H9 (cell line): ENCODE measurements at regions not wholly inside any gene's neighbourhood (a gene's known extent, or its start where the extent isn't known, plus 50 kb on each side); places are given as distances from the start of the nearest gene placed in this dataset.

Source experiments
- DNase-seq: peaks from one replicate; pipeline ENCODE4 v3.0.0-alpha.2; 2017
- H2AFZ ChIP-seq: one replicate; pipeline ENCODE4 v1.6.1; 2013; ENCODE audit warnings: mild to moderate bottlenecking, low read length, control low read depth, moderate library complexity
- H2AK5ac ChIP-seq: 2 replicates; pipeline ENCODE4 v1.6.1; 2013; ENCODE audit warnings: low read length, control low read depth, mixed read lengths; ENCODE audit not compliant: insufficient read length
- H2BK120ac ChIP-seq: one replicate; pipeline ENCODE4 v1.6.1; 2013; ENCODE audit warnings: low read depth, mild to moderate bottlenecking, low read length, control low read depth, inconsistent platforms; ENCODE audit not compliant: poor library complexity, severe bottlenecking
- H2BK12ac ChIP-seq: 2 replicates; pipeline ENCODE4 v1.6.1; 2013; ENCODE audit warnings: low read length, control low read depth, mixed read lengths, low read depth; ENCODE audit not compliant: insufficient read length
- H2BK15ac ChIP-seq: 2 replicates; pipeline ENCODE4 v1.6.1; 2013; ENCODE audit warnings: low read depth, low read length, control low read depth
- H2BK20ac ChIP-seq: one replicate; pipeline ENCODE4 v1.6.1; 2013; ENCODE audit warnings: low read depth, mild to moderate bottlenecking, low read length, control low read depth, inconsistent platforms; ENCODE audit not compliant: poor library complexity, severe bottlenecking
- H2BK5ac ChIP-seq: 2 replicates; pipeline ENCODE4 v1.6.1; 2013; ENCODE audit warnings: low read length, control low read depth, mixed read lengths; ENCODE audit not compliant: insufficient read length
- H3K14ac ChIP-seq: 2 replicates; pipeline ENCODE4 v1.6.1; 2013; ENCODE audit warnings: low read length, control low read depth; ENCODE audit not compliant: insufficient read depth
- H3K18ac ChIP-seq: 2 replicates; pipeline ENCODE4 v1.6.1; 2013; ENCODE audit warnings: low read depth, mild to moderate bottlenecking, mixed read lengths, low read length, control low read depth; ENCODE audit not compliant: insufficient read length
- H3K23ac ChIP-seq: 2 replicates; pipeline ENCODE4 v1.6.1; 2013; ENCODE audit warnings: low read length, control low read depth, mixed read lengths, low read depth; ENCODE audit not compliant: insufficient read length
- H3K23me2 ChIP-seq: 2 replicates; pipeline ENCODE4 v1.6.1; 2013; ENCODE audit warnings: low read depth, mild to moderate bottlenecking, mixed read lengths, low read length, control low read depth; ENCODE audit not compliant: insufficient read length, poor library complexity, severe bottlenecking
- H3K27ac ChIP-seq: 2 replicates; pipeline ENCODE4 v1.5.1; 2013; ENCODE audit warnings: low read length, control low read depth, mixed read lengths, low read depth; ENCODE audit not compliant: insufficient read length
- H3K27me3 ChIP-seq: 2 replicates; pipeline ENCODE4 v1.6.1; 2013; ENCODE audit warnings: low read length, control low read depth, inconsistent platforms; ENCODE audit not compliant: insufficient read depth
- H3K4ac ChIP-seq: 2 replicates; pipeline ENCODE4 v1.6.1; 2013; ENCODE audit warnings: low read depth, mild to moderate bottlenecking, control low read depth, inconsistent platforms, low read length, moderate library complexity
- H3K4me1 ChIP-seq: 2 replicates; pipeline ENCODE4 v1.6.1; 2013; ENCODE audit warnings: low read length, control low read depth, inconsistent platforms; ENCODE audit not compliant: insufficient read depth
- H3K4me2 ChIP-seq: 2 replicates; pipeline ENCODE4 v1.6.1; 2013; ENCODE audit warnings: low read length, control low read depth, mixed read lengths; ENCODE audit not compliant: insufficient read length, insufficient read depth
- H3K56ac ChIP-seq: 2 replicates; pipeline ENCODE4 v1.6.1; 2013; ENCODE audit warnings: low read depth, mild to moderate bottlenecking, mixed read lengths, low read length, control low read depth; ENCODE audit not compliant: insufficient read length
- H3K79me1 ChIP-seq: 2 replicates; pipeline ENCODE4 v1.6.1; 2013; ENCODE audit warnings: low read depth, mild to moderate bottlenecking, moderate library complexity, low read length, control low read depth, inconsistent platforms; ENCODE audit not compliant: insufficient read depth, poor library complexity, severe bottlenecking
- H3K79me2 ChIP-seq: 2 replicates; pipeline ENCODE4 v1.6.1; 2013; ENCODE audit warnings: low read length, control low read depth, inconsistent platforms; ENCODE audit not compliant: insufficient read depth
- H3K9ac ChIP-seq: 2 replicates; pipeline ENCODE4 v1.6.1; 2013; ENCODE audit warnings: low read length, control low read depth, mixed read lengths; ENCODE audit not compliant: insufficient read length; ENCODE audit errors: extremely low read depth
- H3K9me3 ChIP-seq: one replicate; pipeline ENCODE4 v1.6.1; 2013; ENCODE audit warnings: low read depth, low read length, inconsistent platforms; ENCODE audit not compliant: control insufficient read depth
- H3T11ph ChIP-seq: one replicate; pipeline ENCODE4 v1.6.1; 2013; ENCODE audit warnings: mild to moderate bottlenecking, low read length, control low read depth, inconsistent platforms
- H4K20me1 ChIP-seq: one replicate; pipeline ENCODE4 v1.6.1; 2013; ENCODE audit not compliant: control insufficient read depth, insufficient read length, insufficient read depth
- H4K5ac ChIP-seq: 2 replicates; pipeline ENCODE4 v1.6.1; 2013; ENCODE audit warnings: low read depth, mild to moderate bottlenecking, mixed read lengths, low read length, control low read depth; ENCODE audit not compliant: insufficient read length
- H4K8ac ChIP-seq: replicated peaks from 2 replicates; pipeline ENCODE4 v1.6.1; 2013; ENCODE audit warnings: low read length, control low read depth, mixed read lengths, low read depth; ENCODE audit not compliant: insufficient read length
- H4K91ac ChIP-seq: 2 replicates; pipeline ENCODE4 v1.6.1; 2013; ENCODE audit warnings: low read depth, mild to moderate bottlenecking, moderate library complexity, mixed read lengths, low read length, control low read depth; ENCODE audit not compliant: insufficient read length
- H3K27ac Mint-ChIP-seq, 3 experiments: 2 replicates in 2 of 3; 3 replicates in 1 of 3; pipeline ENCODE4 v1.8.0; 2020 to 2021; ENCODE audit warnings: mixed read lengths in 3 of 3, mild to moderate bottlenecking in 1 of 3, moderate library complexity in 1 of 3
- H3K27me3 Mint-ChIP-seq: 2 replicates; pipeline ENCODE4 v1.8.0; 2021; ENCODE audit warnings: low read depth, mild to moderate bottlenecking, moderate library complexity, mixed read lengths
- H3K36me3 Mint-ChIP-seq, 3 experiments: 2 replicates in 2 of 3; 3 replicates in 1 of 3; pipeline ENCODE4 v1.8.0; 2020 to 2021; ENCODE audit warnings: low read depth in 3 of 3, mixed read lengths in 3 of 3; ENCODE audit not compliant: insufficient read depth in 1 of 3
- H3K4me1 Mint-ChIP-seq, 2 experiments: 2 replicates each; pipeline ENCODE4 v1.8.0; 2020; ENCODE audit warnings: mixed read lengths in 2 of 2
- H3K4me3 Mint-ChIP-seq, 2 experiments: 2 replicates in 1 of 2; 3 replicates in 1 of 2; pipeline ENCODE4 v1.8.0; 2020 to 2021; ENCODE audit warnings: mild to moderate bottlenecking in 2 of 2, mixed read lengths in 2 of 2, moderate library complexity in 1 of 2
- H3K9me3 Mint-ChIP-seq, 2 experiments: 2 replicates in 1 of 2; 3 replicates in 1 of 2; pipeline ENCODE4 v1.8.0; 2020; ENCODE audit warnings: mild to moderate bottlenecking in 2 of 2, mixed read lengths in 2 of 2, moderate library complexity in 1 of 2
- CTCF ChIP-seq: fragments of 200-600 bp; sonication (generic); conservative IDR thresholded peaks from 3 replicates; pipeline ENCODE4 v1.8.0; 2021; ENCODE audit warnings: antibody characterized with exemption, mild to moderate bottlenecking

GRCh38 chr11:22138264-22138663, 54.6 kb upstream of the ANO5 start:
- no peaks in the 10 kb centered on the region for H3K27me3 Mint-ChIP-seq
- Histone ChIP-seq H3K79me1 (no peaks in the 10 kb centered on the region), H3K79me2 (no peaks in the 10 kb centered on the region), H4K20me1 (no peaks in the 10 kb centered on the region), H3K4me1 (no peaks in the 10 kb centered on the region), H2AK5ac (no peak overlapping the region), H3K4ac (no peak overlapping the region), H3K56ac (no peak overlapping the region), H3K14ac (no peak overlapping the region), H3K4me2 (no peak overlapping the region), H4K5ac (no peak overlapping the region), H3K23ac (no peak overlapping the region), H3K27me3 (no peaks in the 10 kb centered on the region), H2AFZ (no peak overlapping the region), H2BK15ac (no peak overlapping the region), H4K8ac (no peak overlapping the region), H3K27ac (no peak overlapping the region), H3K9ac (no peak overlapping the region), H3K23me2 (no peaks in the 10 kb centered on the region), H2BK120ac (no peak overlapping the region), H3K9me3 (no peaks in the 10 kb centered on the region), H2BK20ac (no peak overlapping the region), H3K18ac (no peak overlapping the region), H2BK12ac (no peak overlapping the region), H2BK5ac (no peak overlapping the region), H3T11ph (no peak overlapping the region), H4K91ac (no peak overlapping the region)
- no peaks in the 10 kb centered on the region for H3K36me3 Mint-ChIP-seq
- H3K4me3 Mint-ChIP-seq, result no peak overlapping the region
- H3K27ac Mint-ChIP-seq, result no peak overlapping the region
- H3K4me1 Mint-ChIP-seq, result no peaks in the 10 kb centered on the region
- H3K9me3 Mint-ChIP-seq, result 0 out of 5 replicates have a peak, but pooled peaks cover 0 to 3% of the 10 kb centered on the region in 2 experiments
- TF ChIP-seq CTCF, result no peak
- no peak for DNase-seq
